A549 (cell line): ENCODE measurements at regions not wholly inside any gene's neighbourhood (a gene's known extent, or its start where the extent isn't known, plus 50 kb on each side); places are given as distances from the start of the nearest gene placed in this dataset.

Experiments used
- ATAC-seq, 2 experiments: fragments of 200-7000 bp in 1 of 2; fragments of >200 bp in 1 of 2; cut with Nextera tagmentation in 1 of 2; cut with Tn5 transposase in 1 of 2; 3 replicates each; pipeline versions ENCODE4 v1.8.0 to v1.9.1; 2018 to 2020; ENCODE audit warnings: mild to moderate bottlenecking in 1 of 2, moderate library complexity in 1 of 2
- CTCF ChIA-PET: fragments of 300-600 bp; sonication (Branson Sonifier 250); formaldehyde crosslinking; extraction: SDS; loops from one replicate; lab custom pipeline; 2021; ENCODE audit warnings: antibody characterized with exemption, inconsistent platforms; lab: Yijun Ruan, JAX
- POLR2A ChIA-PET: fragments of 350-600 bp; formaldehyde crosslinking; extraction: SDS; loops from one replicate; lab custom pipeline; 2021; ENCODE audit warnings: antibody characterized with exemption, inconsistent platforms; lab: Yijun Ruan, JAX
- DNase-seq, 2 experiments: peaks; one replicate each; pipeline versions ENCODE4 v3.0.0 to v3.0.0-alpha.2; 2011 to 2016; ENCODE audit warnings: low read depth in 1 of 2, low spot score in 1 of 2
- FAIRE-seq: peaks from 2 replicates; lab custom pipeline; 2011; peaks lifted over from hg19 to GRCh38; lab: Jason Lieb, UNC
- H3K27ac ChIP-seq, 2 experiments: fragments of >200 bp; sonication (Bioruptor Twin); formaldehyde crosslinking; 3 replicates each; pipeline ENCODE4 v1.5.1; 2016 to 2017
- H3K4me1 ChIP-seq: fragments of >200 bp; sonication (Bioruptor Twin); formaldehyde crosslinking; 3 replicates; pipeline ENCODE4 v1.6.1; 2016
- H3K4me2 ChIP-seq: fragments of >200 bp; sonication (Bioruptor Twin); formaldehyde crosslinking; 3 replicates; pipeline ENCODE4 v1.6.1; 2016
- H3K4me3 ChIP-seq: fragments of >200 bp; sonication (Bioruptor Twin); formaldehyde crosslinking; 3 replicates; pipeline ENCODE4 v1.5.1; 2016
- H3K9me3 ChIP-seq: fragments of >200 bp; sonication (Bioruptor Twin); formaldehyde crosslinking; 3 replicates; pipeline ENCODE4 v1.6.1; 2016
- CBX2 ChIP-seq: fragments of 200-600 bp; sonication (generic); IDR thresholded peaks from 2 replicates; pipeline ENCODE4 v1.6.1; 2016; ENCODE audit warnings: low read depth, mild to moderate bottlenecking, borderline replicate concordance
- CBX8 ChIP-seq: fragments of 200-600 bp; sonication (generic); IDR thresholded peaks from 2 replicates; pipeline ENCODE4 v1.6.1; 2016
- CHD4 ChIP-seq: fragments of 200-600 bp; sonication (generic); IDR thresholded peaks from 2 replicates; pipeline ENCODE4 v1.6.1; 2016; ENCODE audit warnings: antibody characterized with exemption, mild to moderate bottlenecking, borderline replicate concordance
- EHF ChIP-seq: fragments of 250-450 bp; sonication (Bioruptor Pico); IDR thresholded peaks from 2 replicates; pipeline ENCODE4 v1.5.0; 2020; ENCODE audit warnings: mild to moderate bottlenecking
- EHMT2 ChIP-seq: fragments of 200-600 bp; sonication (generic); IDR thresholded peaks from 2 replicates; pipeline ENCODE4 v1.6.1; 2016; ENCODE audit warnings: antibody characterized with exemption, low read depth, mild to moderate bottlenecking, moderate library complexity
- FOSB ChIP-seq: fragments of 250-450 bp; sonication (Bioruptor Pico); IDR thresholded peaks from 2 replicates; pipeline ENCODE4 v1.5.0; 2020; ENCODE audit warnings: mild to moderate bottlenecking, moderate library complexity
- GATA3 ChIP-seq: IDR thresholded peaks from 2 replicates; pipeline ENCODE4 v1.6.1; 2012; ENCODE audit warnings: borderline replicate concordance
- HDAC2 ChIP-seq: fragments of 200-600 bp; sonication (generic); IDR thresholded peaks from 2 replicates; pipeline ENCODE4 v1.6.1; 2016
- HEYL ChIP-seq: fragments of 250-450 bp; sonication (Bioruptor Pico); IDR thresholded peaks from 2 replicates; pipeline ENCODE4 v1.8.0; 2021; ENCODE audit warnings: mild to moderate bottlenecking, moderate library complexity
- HOXA7 ChIP-seq: fragments of 250-450 bp; sonication (Bioruptor Pico); IDR thresholded peaks from 2 replicates; pipeline ENCODE4 v1.5.0; 2020; ENCODE audit warnings: mild to moderate bottlenecking, moderate library complexity
- KDM5A ChIP-seq: fragments of 200-600 bp; sonication (generic); IDR thresholded peaks from 2 replicates; pipeline ENCODE4 v1.6.1; 2016; ENCODE audit warnings: antibody characterized with exemption, mild to moderate bottlenecking
- MAFK ChIP-seq: fragments of 450-650 bp; IDR thresholded peaks from 2 replicates; pipeline ENCODE4 v1.6.1; 2014; ENCODE audit not compliant: partially characterized antibody
- MYC ChIP-seq: IDR thresholded peaks from 2 replicates; pipeline ENCODE4 v1.6.1; 2012; ENCODE audit warnings: mild to moderate bottlenecking, inconsistent platforms, low read length, improper control_type of control experiment, borderline replicate concordance
- NFE2L2 ChIP-seq: fragments of 150-350 bp; conservative IDR thresholded peaks from 2 replicates; pipeline ENCODE4 v1.6.1; 2014; ENCODE audit warnings: low read length
- NPAS2 ChIP-seq: fragments of 250-450 bp; sonication (Bioruptor Pico); IDR thresholded peaks from 2 replicates; pipeline ENCODE4 v1.8.0; 2022; ENCODE audit warnings: mild to moderate bottlenecking, moderate library complexity, borderline replicate concordance
- RFX5 ChIP-seq: fragments of 450-650 bp; IDR thresholded peaks from 2 replicates; pipeline ENCODE4 v1.7.1; 2014; ENCODE audit warnings: antibody characterized with exemption, mild to moderate bottlenecking, moderate library complexity
- RNF2 ChIP-seq: fragments of 200-600 bp; sonication (generic); IDR thresholded peaks from 2 replicates; pipeline ENCODE4 v1.6.1; 2016; ENCODE audit warnings: low read depth, mild to moderate bottlenecking, antibody characterized with exemption, moderate library complexity, borderline replicate concordance
- SMC3 ChIP-seq: fragments of >200 bp; sonication (Bioruptor Twin); formaldehyde crosslinking; IDR thresholded peaks from 3 replicates; pipeline ENCODE4 v1.6.1; 2018; ENCODE audit warnings: inconsistent platforms
- SREBF2 ChIP-seq: fragments of 450-650 bp; IDR thresholded peaks from 2 replicates; pipeline ENCODE4 v1.6.1; 2014; ENCODE audit warnings: mild to moderate bottlenecking, moderate library complexity
- TFCP2L1 ChIP-seq: fragments of 250-450 bp; sonication (Bioruptor Pico); IDR thresholded peaks from 2 replicates; pipeline ENCODE4 v1.5.0; 2021; ENCODE audit warnings: mild to moderate bottlenecking
- WGBS: methylation state at CpG from one replicate; pipeline ENCODE4 v1.1.6; 2017; ENCODE audit errors: missing lambda C conversion rate; 5-methylcytosine and 5-hydroxymethylcytosine counted together
- TF ChIP-seq, protein P1 (sequence below): fragments of 150-350 bp; IDR thresholded peaks from 2 replicates; pipeline ENCODE4 v1.6.1; 2014; ENCODE audit warnings: low read depth, mild to moderate bottlenecking, low read length
- TF ChIP-seq, protein P2 (sequence below): fragments of 250-450 bp; sonication (Bioruptor Pico); IDR thresholded peaks from 2 replicates; pipeline ENCODE4 v1.5.0; 2020; ENCODE audit warnings: low read depth, mild to moderate bottlenecking, moderate library complexity
- TF ChIP-seq, protein P3 (sequence below): fragments of 200-600 bp; sonication (generic); IDR thresholded peaks from 2 replicates; pipeline ENCODE4 v1.6.1; 2016; ENCODE audit warnings: antibody characterized with exemption, mild to moderate bottlenecking, moderate library complexity
- TF ChIP-seq, protein P4 (sequence below): fragments of 250-450 bp; sonication (Bioruptor Pico); IDR thresholded peaks from 2 replicates; pipeline ENCODE4 v1.5.0; 2021; ENCODE audit warnings: mild to moderate bottlenecking, moderate library complexity, borderline replicate concordance
- TF ChIP-seq, protein P5 (sequence below): fragments of 450-650 bp; IDR thresholded peaks from 2 replicates; pipeline ENCODE4 v1.6.1; 2014; ENCODE audit warnings: antibody characterized with exemption
- TF ChIP-seq, protein P6 (sequence below): IDR thresholded peaks from 2 replicates; pipeline ENCODE4 v1.6.1; 2012

DNA sequence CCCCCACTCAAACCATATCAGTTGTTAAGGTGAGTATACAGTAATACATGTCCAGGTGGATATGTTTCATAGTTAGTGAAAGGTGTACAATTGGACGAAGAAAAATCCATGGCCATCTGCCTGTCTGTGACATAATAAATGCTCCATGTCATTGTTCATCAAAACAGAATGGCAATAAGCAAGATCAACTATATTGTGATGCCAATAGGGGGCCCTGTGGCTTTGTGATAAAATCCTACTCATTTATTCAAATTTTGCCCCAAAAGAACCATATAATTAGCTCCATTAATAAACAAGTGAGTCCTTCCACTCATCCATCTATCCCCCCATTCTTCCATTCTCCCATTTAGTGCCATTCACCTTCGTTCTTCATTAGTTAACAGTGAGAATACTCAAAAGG is 102.0 kb downstream of the MGST1 start (continued):
- TF ChIP-seq, protein P1, sequence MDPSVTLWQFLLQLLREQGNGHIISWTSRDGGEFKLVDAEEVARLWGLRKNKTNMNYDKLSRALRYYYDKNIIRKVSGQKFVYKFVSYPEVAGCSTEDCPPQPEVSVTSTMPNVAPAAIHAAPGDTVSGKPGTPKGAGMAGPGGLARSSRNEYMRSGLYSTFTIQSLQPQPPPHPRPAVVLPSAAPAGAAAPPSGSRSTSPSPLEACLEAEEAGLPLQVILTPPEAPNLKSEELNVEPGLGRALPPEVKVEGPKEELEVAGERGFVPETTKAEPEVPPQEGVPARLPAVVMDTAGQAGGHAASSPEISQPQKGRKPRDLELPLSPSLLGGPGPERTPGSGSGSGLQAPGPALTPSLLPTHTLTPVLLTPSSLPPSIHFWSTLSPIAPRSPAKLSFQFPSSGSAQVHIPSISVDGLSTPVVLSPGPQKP: no peak
- no peak for TF ChIP-seq EHMT2
- no peak for TF ChIP-seq MYC
- TF ChIP-seq SREBF2: no peak

DNA sequence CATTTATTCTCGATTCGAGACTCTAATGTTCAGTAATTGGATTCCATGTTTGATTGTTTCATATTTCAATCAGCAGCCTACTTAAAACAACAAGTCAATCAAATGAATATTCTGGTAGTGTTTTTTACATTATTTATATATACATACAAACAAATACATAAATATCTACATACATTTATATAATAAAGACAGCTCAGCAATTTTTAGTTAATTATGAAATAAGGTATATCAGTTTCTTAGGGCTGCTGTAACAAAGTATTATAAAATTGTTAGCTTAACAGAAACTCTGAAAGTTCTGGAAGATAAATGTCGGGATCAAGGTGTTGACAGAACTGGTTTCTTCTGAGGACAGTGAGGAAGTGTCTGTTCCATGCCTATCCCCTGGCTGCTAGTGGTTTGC is 105.9 kb downstream of the MGST1 start:
- Histone ChIP-seq H3K4me2 (no peak overlapping the region), H3K9me3 (no peaks in the 10 kb centered on the region), H3K27ac (no peak overlapping the region), H3K4me1 (no peaks in the 10 kb centered on the region), H3K4me3 (no peak overlapping the region)
- ChIA-PET POLR2A (no interaction called here), CTCF (interaction anchor here (0.6 kb wide), 1 partner anchor 503 kb away, joined by 3 read pairs; no protein-coding TSS in a partner anchor)
- ATAC-seq (no peak), DNase-seq (no peak), FAIRE-seq (no peak)
- TF ChIP-seq NPAS2 (CRISPR knock-in tag): no peak
- TF ChIP-seq, protein P2, sequence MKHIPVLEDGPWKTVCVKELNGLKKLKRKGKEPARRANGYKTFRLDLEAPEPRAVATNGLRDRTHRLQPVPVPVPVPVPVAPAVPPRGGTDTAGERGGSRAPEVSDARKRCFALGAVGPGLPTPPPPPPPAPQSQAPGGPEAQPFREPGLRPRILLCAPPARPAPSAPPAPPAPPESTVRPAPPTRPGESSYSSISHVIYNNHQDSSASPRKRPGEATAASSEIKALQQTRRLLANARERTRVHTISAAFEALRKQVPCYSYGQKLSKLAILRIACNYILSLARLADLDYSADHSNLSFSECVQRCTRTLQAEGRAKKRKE (CRISPR knock-in tag): no peak
- TF ChIP-seq FOSB (CRISPR knock-in tag): no peak
- TF ChIP-seq, protein P3, sequence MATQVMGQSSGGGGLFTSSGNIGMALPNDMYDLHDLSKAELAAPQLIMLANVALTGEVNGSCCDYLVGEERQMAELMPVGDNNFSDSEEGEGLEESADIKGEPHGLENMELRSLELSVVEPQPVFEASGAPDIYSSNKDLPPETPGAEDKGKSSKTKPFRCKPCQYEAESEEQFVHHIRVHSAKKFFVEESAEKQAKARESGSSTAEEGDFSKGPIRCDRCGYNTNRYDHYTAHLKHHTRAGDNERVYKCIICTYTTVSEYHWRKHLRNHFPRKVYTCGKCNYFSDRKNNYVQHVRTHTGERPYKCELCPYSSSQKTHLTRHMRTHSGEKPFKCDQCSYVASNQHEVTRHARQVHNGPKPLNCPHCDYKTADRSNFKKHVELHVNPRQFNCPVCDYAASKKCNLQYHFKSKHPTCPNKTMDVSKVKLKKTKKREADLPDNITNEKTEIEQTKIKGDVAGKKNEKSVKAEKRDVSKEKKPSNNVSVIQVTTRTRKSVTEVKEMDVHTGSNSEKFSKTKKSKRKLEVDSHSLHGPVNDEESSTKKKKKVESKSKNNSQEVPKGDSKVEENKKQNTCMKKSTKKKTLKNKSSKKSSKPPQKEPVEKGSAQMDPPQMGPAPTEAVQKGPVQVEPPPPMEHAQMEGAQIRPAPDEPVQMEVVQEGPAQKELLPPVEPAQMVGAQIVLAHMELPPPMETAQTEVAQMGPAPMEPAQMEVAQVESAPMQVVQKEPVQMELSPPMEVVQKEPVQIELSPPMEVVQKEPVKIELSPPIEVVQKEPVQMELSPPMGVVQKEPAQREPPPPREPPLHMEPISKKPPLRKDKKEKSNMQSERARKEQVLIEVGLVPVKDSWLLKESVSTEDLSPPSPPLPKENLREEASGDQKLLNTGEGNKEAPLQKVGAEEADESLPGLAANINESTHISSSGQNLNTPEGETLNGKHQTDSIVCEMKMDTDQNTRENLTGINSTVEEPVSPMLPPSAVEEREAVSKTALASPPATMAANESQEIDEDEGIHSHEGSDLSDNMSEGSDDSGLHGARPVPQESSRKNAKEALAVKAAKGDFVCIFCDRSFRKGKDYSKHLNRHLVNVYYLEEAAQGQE: no peak
- no peak for TF ChIP-seq GATA3
- no peak for TF ChIP-seq CHD4
- peak; percentile 66 for TF ChIP-seq MAFK
- 49% methylated on average over 3 of the region's 3 CpGs for WGBS

DNA sequence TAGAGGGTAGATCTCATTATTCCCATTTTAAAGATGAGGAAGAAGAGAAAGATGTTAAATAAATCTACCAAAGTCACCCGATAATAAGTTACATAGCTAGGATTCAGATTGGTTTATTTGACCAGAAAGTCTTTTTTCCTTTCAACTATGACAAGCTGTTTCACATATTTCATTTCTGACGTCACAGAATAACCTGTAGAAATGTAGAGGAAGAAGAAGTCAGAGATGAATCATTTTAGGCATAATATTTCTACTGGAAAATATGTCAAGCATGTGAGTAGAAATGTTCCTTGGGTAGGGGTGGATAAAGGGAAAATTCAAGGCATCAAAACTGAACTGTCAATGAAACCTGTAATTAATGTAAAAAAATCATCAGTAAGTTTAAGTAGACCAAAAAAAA is 107.0 kb downstream of the MGST1 start:
- Histone ChIP-seq H3K9me3 (no peaks in the 10 kb centered on the region), H3K4me3 (no peak overlapping the region), H3K27ac (no peak overlapping the region), H3K4me1 (no peaks in the 10 kb centered on the region), H3K4me2 (no peak overlapping the region)
- FAIRE-seq (peak; percentile 74), ATAC-seq (no peak), DNase-seq (no peak)
- ChIA-PET CTCF (no interaction called here), POLR2A (no interaction called here)
- 63% methylated on average over 2 of the region's 2 CpGs for WGBS
- TF ChIP-seq CBX2 (no peak), CHD4 (no peak), NFE2L2 (no peak), SMC3 (no peak), HOXA7 (CRISPR knock-in tag) (no peak), RNF2 (no peak), HEYL (no peak), HDAC2 (no peak), EHF (CRISPR knock-in tag) (no peak), TFCP2L1 (no peak), RFX5 (no peak), CBX8 (no peak), KDM5A (no peak)
- TF ChIP-seq, protein P1: no peak
- TF ChIP-seq, protein P4, sequence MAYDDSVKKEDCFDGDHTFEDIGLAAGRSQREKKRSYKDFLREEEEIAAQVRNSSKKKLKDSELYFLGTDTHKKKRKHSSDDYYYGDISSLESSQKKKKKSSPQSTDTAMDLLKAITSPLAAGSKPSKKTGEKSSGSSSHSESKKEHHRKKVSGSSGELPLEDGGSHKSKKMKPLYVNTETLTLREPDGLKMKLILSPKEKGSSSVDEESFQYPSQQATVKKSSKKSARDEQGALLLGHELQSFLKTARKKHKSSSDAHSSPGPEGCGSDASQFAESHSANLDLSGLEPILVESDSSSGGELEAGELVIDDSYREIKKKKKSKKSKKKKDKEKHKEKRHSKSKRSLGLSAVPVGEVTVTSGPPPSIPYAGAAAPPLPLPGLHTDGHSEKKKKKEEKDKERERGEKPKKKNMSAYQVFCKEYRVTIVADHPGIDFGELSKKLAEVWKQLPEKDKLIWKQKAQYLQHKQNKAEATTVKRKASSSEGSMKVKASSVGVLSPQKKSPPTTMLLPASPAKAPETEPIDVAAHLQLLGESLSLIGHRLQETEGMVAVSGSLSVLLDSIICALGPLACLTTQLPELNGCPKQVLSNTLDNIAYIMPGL (CRISPR knock-in tag): no peak
- TF ChIP-seq, protein P5, sequence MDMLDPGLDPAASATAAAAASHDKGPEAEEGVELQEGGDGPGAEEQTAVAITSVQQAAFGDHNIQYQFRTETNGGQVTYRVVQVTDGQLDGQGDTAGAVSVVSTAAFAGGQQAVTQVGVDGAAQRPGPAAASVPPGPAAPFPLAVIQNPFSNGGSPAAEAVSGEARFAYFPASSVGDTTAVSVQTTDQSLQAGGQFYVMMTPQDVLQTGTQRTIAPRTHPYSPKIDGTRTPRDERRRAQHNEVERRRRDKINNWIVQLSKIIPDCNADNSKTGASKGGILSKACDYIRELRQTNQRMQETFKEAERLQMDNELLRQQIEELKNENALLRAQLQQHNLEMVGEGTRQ: no peak
- TF ChIP-seq, protein P6, sequence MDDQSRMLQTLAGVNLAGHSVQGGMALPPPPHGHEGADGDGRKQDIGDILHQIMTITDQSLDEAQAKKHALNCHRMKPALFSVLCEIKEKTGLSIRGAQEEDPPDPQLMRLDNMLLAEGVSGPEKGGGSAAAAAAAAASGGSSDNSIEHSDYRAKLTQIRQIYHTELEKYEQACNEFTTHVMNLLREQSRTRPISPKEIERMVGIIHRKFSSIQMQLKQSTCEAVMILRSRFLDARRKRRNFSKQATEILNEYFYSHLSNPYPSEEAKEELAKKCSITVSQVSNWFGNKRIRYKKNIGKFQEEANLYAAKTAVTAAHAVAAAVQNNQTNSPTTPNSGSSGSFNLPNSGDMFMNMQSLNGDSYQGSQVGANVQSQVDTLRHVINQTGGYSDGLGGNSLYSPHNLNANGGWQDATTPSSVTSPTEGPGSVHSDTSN: no peak
